ENCODE measurements at regions not wholly inside any gene's neighbourhood (a gene's known extent, or its start where the extent isn't known, plus 50 kb on each side); places are given as distances from the start of the nearest gene placed in this dataset.

- Histone ChIP-seq H4K20me1 (ENCODE audit: insufficient read depth, poor library complexity, severe bottlenecking) (no peaks in the 10 kb centered on the region), H3K79me2 (no peaks in the 10 kb centered on the region), H2AFZ (no peak overlapping the region), H3K9me2 (replicated peaks; ENCODE audit: insufficient read depth) (no peaks in the 10 kb centered on the region), H3K4me2 (no peak overlapping the region), H3K27me3 (no peaks in the 10 kb centered on the region), H3K4me1 (ENCODE audit: insufficient read depth) (no peaks in the 10 kb centered on the region), H3K36me3 (replicated peaks; ENCODE audit: insufficient read depth, low read depth) (no peaks in the 10 kb centered on the region), H3K9me3 (ENCODE audit: low read depth) (no peaks in the 10 kb centered on the region), H3K4me3 (no peak overlapping the region), H3K27ac (no peak overlapping the region)
- WGBS (ENCODE audit: low lambda C conversion rate, missing lambda C conversion rate) = 69% methylated on average over 4 of the region's 4 CpGs
- no peak for DNase-seq (ENCODE audit: low spot score)
- TF ChIP-seq EZH2phosphoT487 (IDR thresholded peaks at IDR 0.05; ENCODE audit: low read depth, severe bottlenecking, unreplicated experiment) = no peak
- no peak for TF ChIP-seq EZH2 (IDR thresholded peaks at IDR 0.05; ENCODE audit: borderline replicate concordance)
- TF ChIP-seq CTCF (IDR thresholded peaks at IDR 0.05; ENCODE audit: poor library complexity) = no peak
Measured at GRCh38 chr7:10315881-10316280, 657.8 kb upstream of the PHF14 start.

- DNase-seq (ENCODE audit: low spot score) = no peak
- 96% methylated on average over 1 of the region's 1 CpG for WGBS (ENCODE audit: low lambda C conversion rate, missing lambda C conversion rate)
- Histone ChIP-seq H3K36me3 (replicated peaks; ENCODE audit: insufficient read depth, low read depth) (no peaks in the 10 kb centered on the region), H3K79me2 (no peaks in the 10 kb centered on the region), H4K20me1 (ENCODE audit: insufficient read depth, poor library complexity, severe bottlenecking) (no peaks in the 10 kb centered on the region), H3K4me1 (ENCODE audit: insufficient read depth) (no peaks in the 10 kb centered on the region), H3K27me3 (no peaks in the 10 kb centered on the region), H2AFZ (no peak overlapping the region), H3K9me2 (replicated peaks; ENCODE audit: insufficient read depth) (no peaks in the 10 kb centered on the region), H3K4me3 (no peak overlapping the region), H3K4me2 (no peak overlapping the region), H3K9me3 (ENCODE audit: low read depth) (no peaks in the 10 kb centered on the region), H3K27ac (no peak overlapping the region)
- TF ChIP-seq EZH2phosphoT487 (IDR thresholded peaks at IDR 0.05; ENCODE audit: low read depth, severe bottlenecking, unreplicated experiment) = no peak
- TF ChIP-seq EZH2 (IDR thresholded peaks at IDR 0.05; ENCODE audit: borderline replicate concordance) = no peak
- TF ChIP-seq CTCF (IDR thresholded peaks at IDR 0.05; ENCODE audit: poor library complexity) = no peak
Measured at GRCh38 chr7:10316488-10316887, 657.2 kb upstream of the PHF14 start.

GRCh38 chr7:10325395-10325794 is 648.3 kb upstream of the PHF14 start:
- 94% methylated on average over 2 of the region's 2 CpGs for WGBS (ENCODE audit: low lambda C conversion rate, missing lambda C conversion rate)
- no peak for DNase-seq (ENCODE audit: low spot score)
- H3K4me3 ChIP-seq = no peak overlapping the region
- H3K9me3 ChIP-seq (ENCODE audit: low read depth) = no peaks in the 10 kb centered on the region
- no peaks in the 10 kb centered on the region for H3K9me2 ChIP-seq (replicated peaks; ENCODE audit: insufficient read depth)
- H3K27ac ChIP-seq = no peak overlapping the region
- no peaks in the 10 kb centered on the region for H3K36me3 ChIP-seq (replicated peaks; ENCODE audit: insufficient read depth, low read depth)
- no peaks in the 10 kb centered on the region for H3K4me1 ChIP-seq (ENCODE audit: insufficient read depth)
- no peak overlapping the region for H2AFZ ChIP-seq
- no peak for TF ChIP-seq CTCF (IDR thresholded peaks at IDR 0.05; ENCODE audit: poor library complexity)
- no peak for TF ChIP-seq EZH2phosphoT487 (IDR thresholded peaks at IDR 0.05; ENCODE audit: low read depth, severe bottlenecking, unreplicated experiment)
- no peak for TF ChIP-seq EZH2 (IDR thresholded peaks at IDR 0.05; ENCODE audit: borderline replicate concordance)
- no peaks in the 10 kb centered on the region for H4K20me1 ChIP-seq (ENCODE audit: insufficient read depth, poor library complexity, severe bottlenecking)
- H3K79me2 ChIP-seq = no peaks in the 10 kb centered on the region
- H3K4me2 ChIP-seq = no peak overlapping the region
- H3K27me3 ChIP-seq = no peaks in the 10 kb centered on the region

- Histone ChIP-seq H3K27me3 (no peaks in the 10 kb centered on the region), H3K36me3 (replicated peaks; ENCODE audit: insufficient read depth, low read depth) (no peaks in the 10 kb centered on the region), H3K4me3 (no peak overlapping the region), H3K4me1 (ENCODE audit: insufficient read depth) (no peaks in the 10 kb centered on the region), H4K20me1 (ENCODE audit: insufficient read depth, poor library complexity, severe bottlenecking) (no peaks in the 10 kb centered on the region), H3K27ac (no peak overlapping the region), H2AFZ (no peak overlapping the region), H3K79me2 (no peaks in the 10 kb centered on the region), H3K4me2 (no peak overlapping the region), H3K9me2 (replicated peaks; ENCODE audit: insufficient read depth) (no peaks in the 10 kb centered on the region), H3K9me3 (ENCODE audit: low read depth) (no peaks in the 10 kb centered on the region)
- WGBS (ENCODE audit: low lambda C conversion rate, missing lambda C conversion rate) = 83% methylated on average over 2 of the region's 2 CpGs
- TF ChIP-seq EZH2phosphoT487 (IDR thresholded peaks at IDR 0.05; ENCODE audit: low read depth, severe bottlenecking, unreplicated experiment) (no peak), CTCF (IDR thresholded peaks at IDR 0.05; ENCODE audit: poor library complexity) (no peak), EZH2 (IDR thresholded peaks at IDR 0.05; ENCODE audit: borderline replicate concordance) (no peak)
- DNase-seq (ENCODE audit: low spot score) = no peak
Measured at GRCh38 chr7:10343108-10343507, 630.6 kb upstream of the PHF14 start.

All from hepatocyte (in vitro differentiated cells).